GM13976 (cell line): ENCODE measurements at regions not wholly inside any gene's neighbourhood (a gene's known extent, or its start where the extent isn't known, plus 50 kb on each side); places are given as distances from the start of the nearest gene placed in this dataset.
"Not testable (repeated sequence)": the region's sequence is repeated elsewhere in the genome, so short reads cannot be mapped to it uniquely, and the experiment has no call there.

Source experiments
- DNase-seq: peaks from one replicate; pipeline ENCODE4 v3.0.0; 2012; ENCODE audit warnings: low spot score
- CTCF ChIP-seq: IDR thresholded peaks from 2 replicates; pipeline ENCODE4 v1.5.1; 2012; ENCODE audit warnings: borderline replicate concordance, mild to moderate bottlenecking; ENCODE audit not compliant: insufficient read depth; ENCODE audit errors: extremely low read depth, missing control alignments, control extremely low read depth
- in situ Hi-C: fragments of 300-500 bp; cut with MboI; formaldehyde crosslinking; loops from one replicate; pipeline ENCODE4 v1.12.0; 2022; ENCODE audit warnings: low sequenced_read_pairs, mixed read lengths, inconsistent platforms; ENCODE audit not compliant: unreplicated experiment

DNA sequence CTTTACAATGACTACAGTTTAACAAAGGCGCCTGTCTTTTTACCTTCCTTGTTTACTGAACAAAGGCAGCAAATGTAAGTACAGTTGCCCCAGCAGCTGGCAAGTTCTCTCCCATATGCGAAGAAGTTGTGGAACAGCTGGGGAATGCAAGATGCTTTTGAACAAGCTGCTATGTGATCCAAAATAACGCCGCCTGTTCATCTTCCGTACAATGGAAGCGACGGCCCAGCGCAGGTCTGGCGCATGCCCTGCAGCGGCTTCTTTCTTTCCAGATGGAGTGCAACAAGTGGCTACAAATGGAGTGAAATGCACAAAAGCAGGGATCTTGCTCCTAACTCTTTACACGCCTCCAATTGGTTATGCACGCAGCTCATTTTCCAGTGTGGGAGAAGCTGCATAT, 97.0 kb upstream of the SVIL start:
- in situ Hi-C loops: no loop called here
- TF ChIP-seq CTCF: no peak
- DNase-seq: no peak

DNA sequence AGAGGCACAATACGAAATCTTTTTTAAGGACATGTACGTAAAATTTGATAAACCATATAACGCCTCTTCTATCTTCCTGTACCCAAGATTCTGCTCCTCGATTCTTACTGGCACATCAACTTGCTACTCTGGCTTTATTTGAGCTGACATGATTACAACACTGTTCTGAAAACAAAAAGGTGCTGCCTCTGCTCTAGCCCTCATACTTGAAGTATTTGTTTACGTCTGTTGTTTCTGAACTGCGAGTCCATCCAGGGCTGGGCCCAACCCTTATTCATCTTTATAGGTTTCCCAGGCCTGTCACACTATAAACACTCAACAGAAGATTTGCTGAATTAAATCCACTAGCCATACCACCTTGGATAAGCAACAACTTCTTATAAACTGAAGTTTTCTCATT, 96.2 kb upstream of the SVIL start:
- TF ChIP-seq CTCF: no peak
- no peak for DNase-seq
- in situ Hi-C loops: no loop called here

DNA sequence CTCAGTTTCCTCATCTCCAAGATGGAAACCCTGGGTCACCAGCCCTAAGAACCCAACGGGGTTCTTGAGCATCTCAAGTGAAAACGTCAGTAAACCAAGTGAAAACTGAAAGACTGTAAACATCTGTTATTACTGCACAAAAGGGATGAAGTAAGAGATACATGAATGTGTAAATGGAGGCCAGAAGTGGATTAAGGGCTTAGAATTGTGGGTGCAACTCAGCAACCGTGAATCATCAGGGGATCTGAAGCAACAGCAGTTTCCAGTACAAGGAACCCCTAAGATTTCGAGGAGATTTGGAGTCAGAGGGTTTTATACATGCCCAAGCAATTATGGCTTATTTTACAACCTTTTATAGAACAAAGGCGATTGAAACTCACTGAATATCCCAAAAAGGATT, 95.7 kb upstream of the SVIL start:
- in situ Hi-C loops: no loop called here
- no peak for TF ChIP-seq CTCF
- no peak for DNase-seq

GRCh38 chr10:29728541-29729049, 93.8 kb upstream of the SVIL start:
- in situ Hi-C loops: no loop called here
- DNase-seq: no peak
- no peak for TF ChIP-seq CTCF

- in situ Hi-C loops, DNase-seq: not testable (repeated sequence)
Observed at GRCh38 chr10:29725927-29726326, 91.2 kb upstream of the SVIL start.

GRCh38 chr10:29725133-29725720, 90.5 kb upstream of the SVIL start:
- in situ Hi-C loops: no loop called here
- DNase-seq: no peak
- no peak for TF ChIP-seq CTCF

DNA sequence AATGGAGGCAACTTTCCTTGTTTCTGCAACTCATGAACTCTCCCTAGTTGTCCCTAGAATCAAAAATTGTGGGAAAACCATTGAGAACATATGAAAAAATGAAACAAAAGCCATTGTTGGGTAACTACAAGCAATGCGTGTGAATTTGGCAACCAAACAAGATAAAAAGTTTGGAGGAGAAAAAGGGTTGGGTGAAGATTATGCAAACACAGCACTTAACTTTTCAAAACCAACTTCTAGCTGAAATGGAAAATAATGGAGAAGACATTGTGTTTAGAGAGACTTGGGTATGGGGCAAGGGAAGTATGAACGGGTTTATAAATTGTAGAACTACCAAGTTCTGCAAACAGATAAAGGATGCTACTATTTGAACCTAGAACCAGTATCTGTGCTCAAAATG, 89.0 kb upstream of the SVIL start:
- no peak for TF ChIP-seq CTCF
- in situ Hi-C loops: no loop called here
- DNase-seq: no peak
